Hepatocyte (in vitro differentiated cells): ENCODE measurements at regions not wholly inside any gene's neighbourhood (a gene's known extent, or its start where the extent isn't known, plus 50 kb on each side); places are given as distances from the start of the nearest gene placed in this dataset.

ENCODE experiments used
- DNase-seq: peaks from one replicate; pipeline ENCODE4 v3.0.0-alpha.2; 2016; ENCODE audit warnings: low spot score
- H2AFZ ChIP-seq: fragments of 200-600 bp; sonication (generic); 2 replicates; pipeline ENCODE4 v1.6.0; 2016; ENCODE audit warnings: antibody characterized with exemption, mild to moderate bottlenecking
- H3K27ac ChIP-seq: fragments of 200-600 bp; sonication (generic); 2 replicates; pipeline ENCODE4 v1.5.1; 2016; ENCODE audit warnings: mild to moderate bottlenecking
- H3K27me3 ChIP-seq: fragments of 200-600 bp; sonication (generic); 2 replicates; pipeline ENCODE4 v1.6.1; 2016
- H3K36me3 ChIP-seq: fragments of 200-600 bp; sonication (generic); replicated peaks from 2 replicates; pipeline ENCODE4 v1.5.1; 2016; ENCODE audit warnings: low read depth; ENCODE audit not compliant: insufficient read depth
- H3K4me1 ChIP-seq: fragments of 200-600 bp; sonication (generic); 2 replicates; pipeline ENCODE4 v1.5.1; 2016; ENCODE audit warnings: mild to moderate bottlenecking, moderate library complexity; ENCODE audit not compliant: insufficient read depth
- H3K4me2 ChIP-seq: fragments of 200-600 bp; sonication (generic); 2 replicates; pipeline ENCODE4 v1.6.0; 2016
- H3K4me3 ChIP-seq: fragments of 200-600 bp; sonication (generic); 2 replicates; pipeline ENCODE4 v1.5.1; 2016; ENCODE audit warnings: mild to moderate bottlenecking
- H3K79me2 ChIP-seq: fragments of 200-600 bp; sonication (generic); 2 replicates; pipeline ENCODE4 v1.6.0; 2017; ENCODE audit warnings: mild to moderate bottlenecking
- H3K9me2 ChIP-seq: fragments of 200-600 bp; sonication (generic); replicated peaks from 2 replicates; pipeline ENCODE4 v1.6.0; 2017; ENCODE audit warnings: mild to moderate bottlenecking; ENCODE audit not compliant: insufficient read depth
- H3K9me3 ChIP-seq: fragments of 200-600 bp; sonication (generic); 2 replicates; pipeline ENCODE4 v1.5.1; 2016; ENCODE audit warnings: low read depth, mild to moderate bottlenecking
- H4K20me1 ChIP-seq: fragments of 200-600 bp; sonication (generic); 2 replicates; pipeline ENCODE4 v1.6.0; 2016; ENCODE audit warnings: mild to moderate bottlenecking; ENCODE audit not compliant: insufficient read depth, poor library complexity, severe bottlenecking
- CTCF ChIP-seq: fragments of 200-600 bp; sonication (generic); IDR thresholded peaks from 2 replicates; pipeline ENCODE4 v1.5.1; 2016; ENCODE audit warnings: antibody characterized with exemption, mild to moderate bottlenecking; ENCODE audit not compliant: poor library complexity
- EZH2 ChIP-seq: fragments of 200-600 bp; sonication (generic); IDR thresholded peaks from 2 replicates; pipeline ENCODE4 v1.6.1; 2016; ENCODE audit warnings: antibody characterized with exemption, mild to moderate bottlenecking, borderline replicate concordance
- EZH2phosphoT487 ChIP-seq: fragments of 200-600 bp; sonication (generic); IDR thresholded peaks from one replicate; pipeline ENCODE4 v1.6.1; 2018; ENCODE audit warnings: antibody characterized with exemption, mild to moderate bottlenecking, low read depth, moderate library complexity; ENCODE audit not compliant: unreplicated experiment, severe bottlenecking
- WGBS: methylation state at CpG from one replicate; pipeline ENCODE4 v1.1.6; 2016; ENCODE audit warnings: low lambda C conversion rate; ENCODE audit errors: missing lambda C conversion rate; 5-methylcytosine and 5-hydroxymethylcytosine counted together

GRCh38 chr1:98232678-98233077, 311.8 kb upstream of the DPYD start:
- no peak overlapping the region for H3K4me3 ChIP-seq
- no peaks in the 10 kb centered on the region for H3K4me1 ChIP-seq
- no peaks in the 10 kb centered on the region for H3K36me3 ChIP-seq
- no peak overlapping the region for H3K27ac ChIP-seq
- no peak overlapping the region for H3K4me2 ChIP-seq
- H3K9me2 ChIP-seq: no peaks in the 10 kb centered on the region
- H3K79me2 ChIP-seq: no peaks in the 10 kb centered on the region
- 83% methylated on average over 3 of the region's 3 CpGs for WGBS
- no peak overlapping the region for H2AFZ ChIP-seq
- no peaks in the 10 kb centered on the region for H3K27me3 ChIP-seq
- no peak for DNase-seq
- H3K9me3 ChIP-seq: peaks cover 4% of the 10 kb centered on the region
- no peaks in the 10 kb centered on the region for H4K20me1 ChIP-seq
- TF ChIP-seq CTCF (no peak), EZH2phosphoT487 (no peak), EZH2 (no peak)

GRCh38 chr1:98222706-98223105, 301.9 kb upstream of the DPYD start:
- Histone ChIP-seq H3K9me2 (no peaks in the 10 kb centered on the region), H3K79me2 (no peaks in the 10 kb centered on the region), H3K9me3 (no peaks in the 10 kb centered on the region), H3K27me3 (no peaks in the 10 kb centered on the region), H2AFZ (no peak overlapping the region), H4K20me1 (no peaks in the 10 kb centered on the region), H3K36me3 (no peaks in the 10 kb centered on the region), H3K4me3 (no peak overlapping the region), H3K4me1 (no peaks in the 10 kb centered on the region), H3K27ac (no peak overlapping the region), H3K4me2 (no peak overlapping the region)
- TF ChIP-seq EZH2 (no peak), EZH2phosphoT487 (no peak), CTCF (no peak)
- 95% methylated on average over 1 of the region's 1 CpG for WGBS
- DNase-seq: no peak

DNA sequence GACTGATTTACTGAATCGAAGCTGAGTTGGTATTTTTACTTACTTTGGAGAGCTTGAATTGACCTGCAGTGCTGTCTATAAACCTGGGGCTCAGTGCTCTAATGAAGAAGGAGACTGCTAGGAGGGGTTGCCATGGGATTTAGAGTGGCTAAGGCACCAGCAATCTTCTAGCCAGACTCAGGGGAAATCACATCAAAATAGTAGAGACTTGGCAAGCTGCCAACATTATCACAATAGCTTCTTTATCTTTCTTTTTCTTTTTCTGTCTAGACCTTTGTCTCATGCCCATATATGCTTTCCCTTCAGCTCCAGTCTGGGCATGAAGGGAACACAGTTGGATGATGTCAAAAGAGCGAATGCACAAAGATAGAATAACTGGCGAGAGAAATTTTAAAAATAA, 301.1 kb upstream of the DPYD start:
- 93% methylated on average over 3 of the region's 3 CpGs for WGBS
- Histone ChIP-seq H3K9me2 (no peaks in the 10 kb centered on the region), H3K79me2 (no peaks in the 10 kb centered on the region), H3K36me3 (no peaks in the 10 kb centered on the region), H3K27ac (no peak overlapping the region), H3K4me2 (no peak overlapping the region), H2AFZ (no peak overlapping the region), H3K4me3 (no peak overlapping the region), H3K4me1 (no peaks in the 10 kb centered on the region), H3K9me3 (no peaks in the 10 kb centered on the region), H3K27me3 (no peaks in the 10 kb centered on the region), H4K20me1 (no peaks in the 10 kb centered on the region)
- TF ChIP-seq CTCF (no peak), EZH2phosphoT487 (no peak), EZH2 (no peak)
- DNase-seq: no peak

DNA sequence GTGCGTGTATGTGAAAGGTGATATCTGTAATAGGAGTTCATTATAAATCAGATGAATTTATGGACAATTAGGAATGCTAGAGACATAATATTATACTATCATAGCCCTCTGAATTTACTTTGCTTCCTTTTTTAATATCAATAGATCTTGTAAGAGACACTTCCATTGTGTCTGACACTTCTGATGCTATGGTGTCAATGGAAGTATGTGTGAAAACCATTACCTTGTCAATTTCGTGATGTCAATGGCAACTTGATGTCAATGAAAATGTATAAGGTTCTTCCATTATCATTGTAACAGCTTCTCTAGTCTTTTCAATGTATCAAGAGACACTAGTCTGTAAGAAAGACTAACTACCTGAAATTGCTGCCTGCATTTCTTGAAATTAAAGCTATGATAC, 296.8 kb upstream of the DPYD start:
- Histone ChIP-seq H3K27me3 (no peaks in the 10 kb centered on the region), H3K4me2 (no peak overlapping the region), H4K20me1 (no peaks in the 10 kb centered on the region), H3K9me3 (no peaks in the 10 kb centered on the region), H3K27ac (no peak overlapping the region), H2AFZ (no peak overlapping the region), H3K4me3 (no peak overlapping the region), H3K79me2 (no peaks in the 10 kb centered on the region), H3K9me2 (no peaks in the 10 kb centered on the region), H3K36me3 (no peaks in the 10 kb centered on the region), H3K4me1 (no peaks in the 10 kb centered on the region)
- TF ChIP-seq EZH2phosphoT487 (no peak), CTCF (no peak), EZH2 (no peak)
- no peak for DNase-seq
- WGBS: 85% methylated on average over 2 of the region's 2 CpGs
